Stomach (tissue), 8 donors: ENCODE measurements at regions not wholly inside any gene's neighbourhood (a gene's known extent, or its start where the extent isn't known, plus 50 kb on each side); places are given as distances from the start of the nearest gene placed in this dataset.

Experiments
- DNase-seq, 2 donors: peaks; one replicate each; pipeline versions ENCODE4 v3.0.0 to v3.0.0-alpha.2; 2013 to 2019
- H3K27ac ChIP-seq, 5 donors: fragments of 200-600 bp in 4 of 5; sonication (generic) in 4 of 5; one replicate each; pipeline ENCODE4 v1.5.1; 2013 to 2019; ENCODE audit warnings: mild to moderate bottlenecking in 1 of 5, moderate library complexity in 1 of 5
- H3K27me3 ChIP-seq, 3 donors: fragments of 200-600 bp; sonication (generic); one replicate each; pipeline ENCODE4 v1.5.1; 2017 to 2019; ENCODE audit warnings: mixed run types in 1 of 3
- H3K36me3 ChIP-seq, 4 donors: fragments of 200-600 bp; sonication (generic); 1 replicate in 3 of 4; 2 replicates in 1 of 4; pipeline ENCODE4 v1.5.1; 2016 to 2019
- H3K4me1 ChIP-seq, 4 donors: fragments of 200-600 bp; sonication (generic); one replicate each; pipeline ENCODE4 v1.5.1; 2016 to 2019
- H3K4me3 ChIP-seq, 4 donors: fragments of 200-600 bp; sonication (generic) in 3 of 4; one replicate each; pipeline ENCODE4 v1.5.1; 2016 to 2019; ENCODE audit warnings: mild to moderate bottlenecking in 1 of 4
- H3K9me3 ChIP-seq, 4 donors: fragments of 200-600 bp; sonication (generic); one replicate each; pipeline ENCODE4 v1.5.1; 2016 to 2019
- EP300 ChIP-seq: sonication (generic); formaldehyde crosslinking; IDR thresholded peaks from one replicate; pipeline ENCODE4 v1.6.1; 2017; ENCODE audit warnings: antibody characterized with exemption
- POLR2A ChIP-seq, 4 donors: fragments of 450-650 bp; IDR thresholded peaks; one replicate each; pipeline ENCODE4 v1.6.1; 2016; ENCODE audit warnings: antibody characterized with exemption in 4 of 4, control low read depth in 2 of 4, mild to moderate bottlenecking in 1 of 4, moderate library complexity in 1 of 4
- POLR2AphosphoS5 ChIP-seq, 3 donors: sonication (generic); formaldehyde crosslinking; IDR thresholded peaks; one replicate each; pipeline ENCODE4 v1.6.1; 2016; ENCODE audit warnings: antibody characterized with exemption in 3 of 3
- WGBS, 5 donors: extraction: QIAGEN DNeasy Blood & Tissue Kit in 3 of 5; methylation state at CpG; one replicate each; pipeline versions ENCODE4 v1.1.5 to v1.1.7; 2013 to 2018; 5-methylcytosine and 5-hydroxymethylcytosine counted together
- intact Hi-C: fragments of 100-400 bp; cut with DNase I; formaldehyde crosslinking; loops from one replicate; pipeline ENCODE4 v1.15.1; 2023; ENCODE audit warnings: low total_unique reads
- TF ChIP-seq, protein P1 (sequence below), 7 experiments: fragments of 450-650 bp in 4 of 7; fragments of 200-600 bp in 3 of 7; sonication (generic) in 3 of 7; IDR thresholded peaks; one replicate each; pipeline ENCODE4 v1.5.1; 2016 to 2019; ENCODE audit warnings: antibody characterized with exemption in 7 of 7, control low read depth in 2 of 7, mild to moderate bottlenecking in 1 of 7
- donor health status: healthy with polysubstance abuse.
- donor health status: Bipolar disorder and iron deficiency.
- donor health status: healthy.

DNA sequence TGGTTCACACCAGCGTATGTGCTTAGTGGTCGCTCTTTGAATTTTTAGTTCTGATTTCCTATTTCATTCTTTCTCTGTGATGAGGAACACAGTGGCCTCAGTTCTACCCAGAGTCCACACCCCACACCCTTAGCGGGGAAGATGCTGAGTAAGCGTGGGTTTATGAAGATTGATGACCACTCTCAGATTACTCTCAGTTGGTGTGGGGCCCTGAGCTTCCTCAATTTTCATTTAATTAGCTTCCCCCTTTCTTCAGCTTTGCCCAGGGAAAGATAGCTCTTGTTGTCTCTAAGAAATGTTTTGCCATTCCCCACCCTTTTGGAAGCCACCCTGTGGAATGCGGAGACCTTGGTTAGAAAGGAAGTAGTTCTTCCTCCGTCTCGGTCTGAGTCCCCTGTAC lies 299.9 kb upstream of the PROX1 start:
- TF ChIP-seq, protein P1, sequence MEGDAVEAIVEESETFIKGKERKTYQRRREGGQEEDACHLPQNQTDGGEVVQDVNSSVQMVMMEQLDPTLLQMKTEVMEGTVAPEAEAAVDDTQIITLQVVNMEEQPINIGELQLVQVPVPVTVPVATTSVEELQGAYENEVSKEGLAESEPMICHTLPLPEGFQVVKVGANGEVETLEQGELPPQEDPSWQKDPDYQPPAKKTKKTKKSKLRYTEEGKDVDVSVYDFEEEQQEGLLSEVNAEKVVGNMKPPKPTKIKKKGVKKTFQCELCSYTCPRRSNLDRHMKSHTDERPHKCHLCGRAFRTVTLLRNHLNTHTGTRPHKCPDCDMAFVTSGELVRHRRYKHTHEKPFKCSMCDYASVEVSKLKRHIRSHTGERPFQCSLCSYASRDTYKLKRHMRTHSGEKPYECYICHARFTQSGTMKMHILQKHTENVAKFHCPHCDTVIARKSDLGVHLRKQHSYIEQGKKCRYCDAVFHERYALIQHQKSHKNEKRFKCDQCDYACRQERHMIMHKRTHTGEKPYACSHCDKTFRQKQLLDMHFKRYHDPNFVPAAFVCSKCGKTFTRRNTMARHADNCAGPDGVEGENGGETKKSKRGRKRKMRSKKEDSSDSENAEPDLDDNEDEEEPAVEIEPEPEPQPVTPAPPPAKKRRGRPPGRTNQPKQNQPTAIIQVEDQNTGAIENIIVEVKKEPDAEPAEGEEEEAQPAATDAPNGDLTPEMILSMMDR (IDR thresholded peaks at IDR 0.05), result no peak
- TF ChIP-seq POLR2AphosphoS5 (IDR thresholded peaks at IDR 0.05), result no peak
- TF ChIP-seq POLR2A (IDR thresholded peaks at IDR 0.05), result no peak
- no peak for TF ChIP-seq EP300
- 52 to 71% (median 64%) methylated on average over 7 of the region's 7 CpGs for WGBS, 5 donors

DNA sequence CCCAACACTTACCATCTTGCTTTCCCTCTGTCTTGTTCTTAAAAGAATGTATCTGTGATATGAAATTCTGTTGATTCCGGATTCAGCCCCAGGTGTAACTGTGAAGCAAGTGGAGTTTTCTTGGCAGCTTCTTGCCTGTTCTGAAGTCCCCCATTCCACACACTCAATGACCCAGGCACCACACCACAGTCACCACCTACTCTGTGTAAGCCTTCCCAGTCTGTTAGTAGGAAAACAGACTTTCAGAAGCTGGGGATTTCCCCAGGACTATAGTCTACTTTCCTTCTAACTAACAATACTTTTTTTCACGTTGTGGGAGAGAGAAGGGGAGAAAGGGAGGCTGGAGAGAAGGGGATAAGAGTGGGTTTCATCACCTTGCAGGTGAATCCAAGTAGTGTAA lies 299.1 kb upstream of the PROX1 start:
- DNase-seq, result no peak
- no peaks in the 10 kb centered on the region for H3K27me3 ChIP-seq
- TF ChIP-seq EP300 (no peak), POLR2AphosphoS5 (IDR thresholded peaks at IDR 0.05) (no peak), POLR2A (IDR thresholded peaks at IDR 0.05) (no peak)
- TF ChIP-seq, protein P1 (IDR thresholded peaks at IDR 0.05), result no peak
- no peaks in the 10 kb centered on the region for H3K36me3 ChIP-seq
- H3K4me3 ChIP-seq, result no peak overlapping the region
- intact Hi-C loops, result no loop called here
- H3K9me3 ChIP-seq, result no peaks in the 10 kb centered on the region
- no peaks in the 10 kb centered on the region for H3K4me1 ChIP-seq
- 52 to 59% (median 59%) methylated on average over 2 of the region's 2 CpGs for WGBS, 5 donors
- no peak overlapping the region for H3K27ac ChIP-seq

More for the DNA sequence above, 299.9 kb upstream of the PROX1 start:
- H3K36me3 ChIP-seq, result no peaks in the 10 kb centered on the region
- no peaks in the 10 kb centered on the region for H3K9me3 ChIP-seq
- H3K4me1 ChIP-seq, result no peaks in the 10 kb centered on the region
- H3K4me3 ChIP-seq, result no peak overlapping the region
- no peak overlapping the region for H3K27ac ChIP-seq
- intact Hi-C loops, result no loop called here
- no peak for DNase-seq
- no peaks in the 10 kb centered on the region for H3K27me3 ChIP-seq

DNA sequence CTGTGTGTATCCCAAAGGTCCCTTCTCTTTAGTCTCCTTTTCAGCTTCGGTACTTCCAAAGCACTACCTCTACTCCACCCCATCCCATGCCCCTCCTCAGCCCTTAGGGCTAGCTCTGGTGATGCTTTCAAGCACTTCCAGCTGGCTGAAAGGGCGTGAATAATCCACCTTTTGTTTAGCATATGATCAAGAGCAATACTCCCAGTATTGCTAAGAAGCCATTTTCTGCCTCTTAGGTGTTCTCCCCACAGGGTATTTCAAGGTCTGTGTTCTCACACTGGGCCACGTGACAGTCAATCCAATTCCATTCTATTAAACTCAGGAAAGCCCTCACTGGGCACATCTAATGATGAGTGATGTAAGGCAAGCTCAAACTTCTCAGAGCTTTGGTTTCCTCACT lies 298.5 kb upstream of the PROX1 start:
- Histone ChIP-seq H3K27ac (no peak overlapping the region), H3K36me3 (no peaks in the 10 kb centered on the region), H3K4me3 (no peak overlapping the region), H3K4me1 (no peaks in the 10 kb centered on the region), H3K9me3 (no peaks in the 10 kb centered on the region), H3K27me3 (no peaks in the 10 kb centered on the region)
- intact Hi-C loops, result no loop called here
- WGBS, 5 donors, result 63 to 81% (median 72%) methylated on average over 3 of the region's 3 CpGs
- DNase-seq, result no peak
- TF ChIP-seq EP300, result no peak
- TF ChIP-seq, protein P1 (IDR thresholded peaks at IDR 0.05), result no peak
- no peak for TF ChIP-seq POLR2A (IDR thresholded peaks at IDR 0.05)
- TF ChIP-seq POLR2AphosphoS5 (IDR thresholded peaks at IDR 0.05), result no peak

DNA sequence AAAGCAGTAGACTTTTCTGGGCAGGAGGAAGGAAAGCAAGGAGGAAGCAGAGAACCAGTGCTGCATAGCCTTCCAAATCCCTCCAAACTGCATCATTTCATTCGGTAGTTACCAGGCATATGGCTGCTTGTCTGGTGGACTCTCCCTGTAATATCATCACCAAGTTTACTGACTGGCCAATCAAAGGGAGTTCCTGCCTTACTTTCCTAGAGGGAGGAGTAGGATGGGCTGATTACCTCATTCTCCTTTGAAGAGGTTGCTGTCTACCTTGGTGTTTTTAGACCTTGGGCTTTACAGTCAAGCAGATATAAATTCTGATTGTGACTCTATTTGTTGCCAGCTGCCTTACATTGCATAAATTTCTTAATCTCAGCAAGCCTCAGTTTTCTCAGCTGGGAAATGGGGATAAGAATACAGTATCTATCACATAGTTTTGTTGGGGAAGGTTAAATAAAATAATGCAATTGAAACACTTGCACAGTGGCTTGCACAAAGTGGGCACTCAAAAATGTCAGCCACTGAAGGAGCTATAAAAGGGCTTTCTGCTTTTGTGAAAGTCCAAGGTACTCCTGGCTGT lies 297.3 kb upstream of the PROX1 start:
- DNase-seq, result no peak
- intact Hi-C loops, result no loop called here
- TF ChIP-seq POLR2AphosphoS5 (IDR thresholded peaks at IDR 0.05) (no peak), EP300 (no peak), POLR2A (IDR thresholded peaks at IDR 0.05) (no peak)
- TF ChIP-seq, protein P1 (IDR thresholded peaks at IDR 0.05), result no peak
- Histone ChIP-seq H3K36me3 (no peaks in the 10 kb centered on the region), H3K4me1 (no peaks in the 10 kb centered on the region), H3K27me3 (no peaks in the 10 kb centered on the region), H3K27ac (no peak overlapping the region), H3K9me3 (no peaks in the 10 kb centered on the region), H3K4me3 (no peak overlapping the region)
- WGBS, 5 donors, result 0 to 81% (median 6%) methylated on average over 1 of the region's 1 CpG
